ENCODE measurements at regions not wholly inside any gene's neighbourhood (a gene's known extent, or its start where the extent isn't known, plus 50 kb on each side); places are given as distances from the start of the nearest gene placed in this dataset.

GRCh38 chr20:9919271-9920014 is 80.6 kb upstream of the PAK5 start:
- no peak for DNase-seq (ENCODE audit: low spot score)

- no peak for DNase-seq (ENCODE audit: low spot score)
These were observed 79.5 kb upstream of the PAK5 start for GRCh38 chr20:9918348-9918747.

DNA sequence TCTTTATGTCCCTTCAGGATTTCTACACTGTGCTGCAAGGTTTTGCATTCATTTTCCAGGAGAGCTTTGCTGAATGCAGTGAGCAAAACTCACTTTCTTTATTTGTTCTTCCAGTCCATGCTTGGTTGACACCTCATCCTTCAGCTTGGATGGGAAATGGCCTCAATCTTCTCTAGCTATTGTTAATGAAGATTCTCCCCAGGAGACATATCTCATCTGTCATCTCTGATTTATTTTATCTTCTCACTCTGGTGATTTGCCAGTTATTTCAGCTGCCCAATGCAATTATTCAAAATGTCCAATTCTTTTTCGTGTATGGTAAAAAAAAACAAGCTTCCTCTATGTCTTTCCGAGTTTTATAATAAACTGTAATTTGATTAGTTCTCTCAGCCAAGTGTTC is 77.9 kb upstream of the PAK5 start:
- no peak for DNase-seq (ENCODE audit: low spot score)

DNA sequence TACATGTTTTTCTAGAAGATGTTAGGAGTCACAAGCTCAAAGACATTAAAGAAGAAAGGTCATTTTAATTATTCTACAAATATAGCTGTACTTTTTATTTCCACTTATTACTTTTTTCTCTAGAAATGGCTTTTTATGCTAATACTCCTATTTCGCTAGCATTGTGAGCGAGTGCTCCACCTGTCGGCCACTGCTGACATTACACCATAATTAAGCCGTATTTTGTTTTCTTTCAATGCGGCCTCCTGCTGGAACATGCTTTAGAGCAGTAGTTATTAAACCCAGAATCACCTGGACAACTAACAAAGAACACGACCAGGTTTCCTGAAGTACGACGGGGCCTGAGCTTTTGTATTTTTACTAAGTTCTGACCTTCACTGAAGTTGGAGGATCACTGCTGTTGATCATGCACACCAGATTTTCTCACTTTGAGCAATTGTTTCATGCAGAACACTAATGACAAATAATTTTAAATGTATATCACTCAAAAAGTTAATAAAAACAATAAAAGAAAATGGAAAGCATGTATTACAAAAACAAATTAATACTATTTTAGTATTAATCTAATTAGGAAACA is 74.1 kb upstream of the PAK5 start:
- DNase-seq (ENCODE audit: low spot score), result peak; percentile 18

DNA sequence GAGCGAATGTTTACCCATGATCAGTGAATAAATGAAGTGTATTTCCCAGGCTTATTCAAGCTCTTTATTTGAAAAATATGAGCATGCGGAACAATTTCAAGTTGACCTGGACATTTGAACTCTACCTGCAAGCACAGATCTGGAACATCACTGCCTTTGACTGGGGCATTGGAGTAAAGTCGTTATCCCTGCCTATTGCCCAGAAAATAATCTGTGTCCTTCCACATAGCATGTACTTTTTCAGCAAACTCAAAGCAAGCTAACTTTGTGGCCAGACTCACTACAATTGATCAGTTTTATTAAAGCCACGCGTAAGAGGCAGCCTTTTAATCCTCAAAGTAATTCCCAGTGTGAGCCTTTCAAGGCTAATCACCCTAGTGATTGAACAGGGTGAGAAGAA is 73.4 kb upstream of the PAK5 start:
- DNase-seq (ENCODE audit: low spot score), result no peak

DNA sequence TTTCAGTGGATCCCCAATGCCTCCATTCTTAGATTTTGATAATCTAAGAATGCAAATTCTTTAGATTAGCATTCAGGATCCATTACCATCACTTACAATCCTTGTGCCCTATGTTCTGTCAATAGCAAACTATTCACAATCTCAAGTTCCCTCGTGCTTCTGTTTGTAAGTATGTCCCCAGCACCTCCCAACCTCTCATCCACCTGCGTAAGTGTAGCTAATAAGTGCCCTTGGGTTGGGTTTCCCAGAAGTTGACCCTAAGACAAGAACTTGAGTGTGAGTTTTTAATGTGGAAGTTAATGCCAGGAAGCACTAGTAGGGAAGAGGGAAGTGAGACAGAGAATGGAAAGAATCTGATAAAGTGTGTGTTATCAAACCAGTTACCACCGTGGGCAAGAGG is 72.6 kb upstream of the PAK5 start:
- no peak for DNase-seq (ENCODE audit: low spot score)

GRCh38 chr20:9909167-9909566 is 70.3 kb upstream of the PAK5 start:
- no peak for DNase-seq (ENCODE audit: low spot score)

GRCh38 chr20:9903048-9903655 is 64.3 kb upstream of the PAK5 start:
- no peak for DNase-seq (ENCODE audit: low spot score)

DNA sequence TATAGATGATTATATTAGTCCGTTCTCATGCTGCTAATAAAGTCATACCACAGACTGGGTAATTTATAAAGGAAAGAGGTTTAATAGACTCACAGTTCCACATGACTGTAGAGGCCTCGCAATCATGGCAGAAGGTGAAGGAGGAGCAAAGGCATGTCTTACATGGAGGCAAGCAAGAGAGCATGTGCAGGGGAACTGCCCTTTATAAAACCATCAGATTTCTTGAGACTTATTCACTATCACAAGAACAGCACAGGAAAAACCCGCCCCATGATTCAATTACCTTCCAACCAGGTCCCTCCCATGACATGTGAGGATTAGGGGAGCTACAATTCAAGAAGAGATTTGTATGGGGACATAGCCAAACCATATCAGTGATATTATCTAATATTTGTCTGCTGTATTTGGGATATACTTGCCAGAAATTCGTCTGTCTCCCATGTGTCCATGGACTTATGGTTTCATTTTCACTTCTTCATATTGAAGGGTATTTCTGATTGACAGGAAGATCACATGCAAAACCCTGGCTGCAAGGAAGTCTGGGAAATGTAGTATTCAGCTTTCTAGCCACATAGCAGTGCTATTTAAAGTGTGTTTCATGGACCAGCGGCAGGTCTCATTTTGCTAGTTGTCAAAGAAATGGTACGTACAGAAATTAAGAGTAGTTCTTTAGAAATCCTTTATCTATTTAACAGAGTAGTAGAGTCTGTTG is 50.5 kb upstream of the PAK5 start:
- no peak for DNase-seq (ENCODE audit: low spot score)

All from mucosa of gallbladder (tissue), 1 donor.